H1 (cell line): ENCODE measurements at regions not wholly inside any gene's neighbourhood (a gene's known extent, or its start where the extent isn't known, plus 50 kb on each side); places are given as distances from the start of the nearest gene placed in this dataset.
"Not testable (repeated sequence)": the region's sequence is repeated elsewhere in the genome, so short reads cannot be mapped to it uniquely, and the experiment has no call there.

Experiments
- CTCF ChIA-PET: fragments of 300-600 bp; sonication (Branson Sonifier 250); formaldehyde crosslinking; loops from one replicate; lab custom pipeline; 2021; ENCODE audit not compliant: partially characterized antibody; lab: Charles Lee
- POLR2A ChIA-PET: fragments of 300-600 bp; sonication (Branson Sonifier 250); formaldehyde crosslinking; loops from one replicate; lab custom pipeline; 2021; ENCODE audit warnings: inconsistent platforms; ENCODE audit not compliant: partially characterized antibody; lab: Charles Lee
- DNase-seq, 2 experiments: peaks; one replicate each; pipeline versions ENCODE4 v3.0.0 to v3.0.0-alpha.2; 2010 to 2022; ENCODE audit warnings: low spot score in 2 of 2, low read depth in 1 of 2, mixed read lengths in 1 of 2
- FAIRE-seq: peaks from 2 replicates; lab custom pipeline; 2011; peaks lifted over from hg19 to GRCh38; lab: Jason Lieb, UNC
- H2AFZ ChIP-seq: 2 replicates; pipeline ENCODE4 v1.8.1; 2012; ENCODE audit warnings: low read length, inconsistent platforms
- H2AK5ac ChIP-seq: 2 replicates; pipeline ENCODE4 v1.6.1; 2013; ENCODE audit warnings: low read depth, low read length
- H2BK120ac ChIP-seq: replicated peaks from 2 replicates; pipeline ENCODE3; 2013; ENCODE audit warnings: low read depth, low read length, inconsistent platforms
- H2BK12ac ChIP-seq: 2 replicates; pipeline ENCODE4 v1.6.1; 2013; ENCODE audit warnings: low read depth, low read length
- H2BK15ac ChIP-seq: 2 replicates; pipeline ENCODE4 v1.6.1; 2013; ENCODE audit warnings: low read length
- H2BK20ac ChIP-seq: 2 replicates; pipeline ENCODE4 v1.6.1; 2013; ENCODE audit warnings: low read length
- H2BK5ac ChIP-seq: 2 replicates; pipeline ENCODE4 v1.6.1; 2013; ENCODE audit warnings: low read depth, low read length
- H3K14ac ChIP-seq: 2 replicates; pipeline ENCODE4 v1.6.1; 2013; ENCODE audit warnings: inconsistent platforms; ENCODE audit not compliant: insufficient read length
- H3K18ac ChIP-seq: 2 replicates; pipeline ENCODE4 v1.6.1; 2013; ENCODE audit warnings: low read length; ENCODE audit errors: extremely low read depth
- H3K23ac ChIP-seq: 2 replicates; pipeline ENCODE4 v1.6.1; 2013; ENCODE audit warnings: inconsistent platforms; ENCODE audit not compliant: insufficient read length
- H3K23me2 ChIP-seq: 2 replicates; pipeline ENCODE4 v1.6.1; 2013; ENCODE audit warnings: low read depth, low read length
- H3K27ac ChIP-seq: 2 replicates; pipeline ENCODE4 v1.6.1; 2011; ENCODE audit warnings: low read depth, low read length, inconsistent platforms
- H3K27me3 ChIP-seq, 4 experiments: replicated peaks in 1 of 4; 1 replicate in 1 of 4; 2 replicates in 3 of 4; pipeline versions ENCODE4 v1.6.1 to v1.8.1; 2011 to 2013; ENCODE audit warnings: low read length in 3 of 4, mild to moderate bottlenecking in 3 of 4, inconsistent platforms in 2 of 4, mixed read lengths in 2 of 4, moderate library complexity in 1 of 4; ENCODE audit not compliant: control insufficient read depth in 3 of 4, insufficient read depth in 3 of 4; ENCODE audit errors: extremely low read depth in 1 of 4
- H3K36me3 ChIP-seq, 4 experiments: 2 replicates each; pipeline versions ENCODE4 v1.6.1 to v1.8.1; 2011 to 2013; ENCODE audit warnings: mild to moderate bottlenecking in 4 of 4, low read length in 3 of 4, moderate library complexity in 2 of 4, control low read depth in 1 of 4, inconsistent platforms in 1 of 4; ENCODE audit not compliant: insufficient read depth in 4 of 4, control insufficient read depth in 2 of 4
- H3K4ac ChIP-seq: replicated peaks from 2 replicates; pipeline ENCODE3; 2013; ENCODE audit warnings: low read length, low read depth, mixed read lengths, inconsistent platforms; ENCODE audit not compliant: insufficient read length
- H3K4me1 ChIP-seq, 4 experiments: replicated peaks in 1 of 4; 1 replicate in 1 of 4; 2 replicates in 3 of 4; pipeline versions ENCODE4 v1.6.1 to v1.8.1; 2011 to 2013; ENCODE audit warnings: low read length in 3 of 4, inconsistent platforms in 2 of 4, mixed read lengths in 1 of 4; ENCODE audit not compliant: insufficient read depth in 4 of 4, control insufficient read depth in 3 of 4
- H3K4me2 ChIP-seq, 2 experiments: 2 replicates each; pipeline versions ENCODE4 v1.6.1 to v1.8.1; 2011 to 2013; ENCODE audit warnings: low read depth in 2 of 2, low read length in 2 of 2, control low read depth in 1 of 2, inconsistent platforms in 1 of 2, mild to moderate bottlenecking in 1 of 2; ENCODE audit not compliant: insufficient read depth in 1 of 2
- H3K4me3 ChIP-seq, 4 experiments: fragments of 200-600, 300-600 bp in 1 of 4; sonication (generic), shearing (Covaris generic), sonication (Bioruptor Twin) in 1 of 4; 2 replicates each; pipeline versions ENCODE4 v1.5.1 to v1.8.1; 2011 to 2016; ENCODE audit warnings: low read length in 4 of 4, low read depth in 3 of 4, control low read depth in 2 of 4, inconsistent platforms in 2 of 4, mild to moderate bottlenecking in 2 of 4, mixed read lengths in 1 of 4, moderate library complexity in 1 of 4; ENCODE audit not compliant: insufficient read depth in 2 of 4; ENCODE audit errors: extremely low read depth in 1 of 4
- H3K56ac ChIP-seq: replicated peaks from 2 replicates; pipeline ENCODE3; 2013; ENCODE audit warnings: low read depth, mild to moderate bottlenecking, mixed read lengths, low read length, inconsistent platforms; ENCODE audit not compliant: insufficient read length
- H3K79me1 ChIP-seq: 2 replicates; pipeline ENCODE4 v1.6.1; 2013; ENCODE audit warnings: low read depth, low read length, control low read depth
- H3K79me2 ChIP-seq, 2 experiments: 2 replicates each; pipeline versions ENCODE4 v1.6.1 to v1.8.1; 2012 to 2013; ENCODE audit warnings: low read length in 2 of 2, mild to moderate bottlenecking in 2 of 2, inconsistent platforms in 1 of 2; ENCODE audit not compliant: insufficient read depth in 2 of 2, control insufficient read depth in 1 of 2
- H3K9ac ChIP-seq, 4 experiments: replicated peaks in 1 of 4; 1 replicate in 1 of 4; 2 replicates in 3 of 4; pipeline versions ENCODE4 v1.6.1 to v1.8.1; 2011 to 2013; ENCODE audit warnings: low read depth in 3 of 4, low read length in 3 of 4, control low read depth in 2 of 4, mild to moderate bottlenecking in 2 of 4, moderate library complexity in 2 of 4, inconsistent platforms in 1 of 4; ENCODE audit errors: extremely low read depth in 1 of 4
- H3K9me3 ChIP-seq, 2 experiments: 2 replicates each; pipeline versions ENCODE4 v1.6.1 to v1.8.1; 2012 to 2013; ENCODE audit warnings: mild to moderate bottlenecking in 2 of 2, moderate library complexity in 2 of 2, control low read depth in 1 of 2, inconsistent platforms in 1 of 2, low read depth in 1 of 2, low read length in 1 of 2, mixed read lengths in 1 of 2; ENCODE audit not compliant: insufficient read depth in 2 of 2
- H4K20me1 ChIP-seq, 2 experiments: replicated peaks in 1 of 2; 2 replicates each; pipeline versions ENCODE3 to v1.8.1; 2011 to 2013; ENCODE audit warnings: inconsistent platforms in 2 of 2, low read length in 2 of 2, mild to moderate bottlenecking in 1 of 2; ENCODE audit not compliant: insufficient read depth in 2 of 2, control insufficient read depth in 1 of 2
- H4K5ac ChIP-seq: 2 replicates; pipeline ENCODE4 v1.6.1; 2013; ENCODE audit warnings: low read length, low read depth, mixed read lengths, inconsistent platforms; ENCODE audit not compliant: insufficient read length
- H4K8ac ChIP-seq: 2 replicates; pipeline ENCODE4 v1.8.0; 2013; ENCODE audit warnings: mild to moderate bottlenecking, moderate library complexity, low read length, inconsistent platforms; ENCODE audit not compliant: insufficient read depth; ENCODE audit errors: extremely low read depth
- H4K91ac ChIP-seq: replicated peaks from 2 replicates; pipeline ENCODE3; 2013; ENCODE audit warnings: low read length, mixed read lengths, inconsistent platforms; ENCODE audit not compliant: insufficient read length
- GABPA ChIP-seq: IDR thresholded peaks from 2 replicates; pipeline ENCODE4 v1.6.1; 2011; ENCODE audit warnings: mild to moderate bottlenecking, low read length, moderate library complexity, borderline replicate concordance; ENCODE audit not compliant: insufficient read depth
- SP1 ChIP-seq: IDR thresholded peaks from 2 replicates; pipeline ENCODE4 v1.6.1; 2011; ENCODE audit warnings: low read depth, low read length
- WGBS, 2 experiments: shearing (Covaris generic) in 1 of 2; methylation state at CpG; one replicate each; pipeline versions ENCODE4 v1.1.6 to v1.1.7; 2013 to 2015; ENCODE audit warnings: low lambda C conversion rate in 2 of 2, mixed read lengths in 2 of 2, inconsistent platforms in 1 of 2, low coverage in 1 of 2, missing lambda C conversion rate in 1 of 2; ENCODE audit not compliant: insufficient replicate concordance in 2 of 2, insufficient coverage in 1 of 2, insufficient read length in 1 of 2; ENCODE audit errors: extremely low coverage in 1 of 2, missing lambda C conversion rate in 1 of 2; 5-methylcytosine and 5-hydroxymethylcytosine counted together

- no peak overlapping the region for H2AK5ac ChIP-seq
- H3K9ac ChIP-seq, result no peak overlapping the region
- no peak overlapping the region for H2BK12ac ChIP-seq
- H3K4ac ChIP-seq, result no peak overlapping the region
- no peak overlapping the region for H3K27ac ChIP-seq
- H3K18ac ChIP-seq, result no peak overlapping the region
- no peaks in the 10 kb centered on the region for H4K20me1 ChIP-seq
- no peak overlapping the region for H3K14ac ChIP-seq
- POLR2A ChIA-PET, result no interaction called here
- H4K91ac ChIP-seq, result no peak overlapping the region
- H3K79me1 ChIP-seq, result no peaks in the 10 kb centered on the region
- H3K56ac ChIP-seq, result no peak overlapping the region
- H3K9me3 ChIP-seq, result no peaks in the 10 kb centered on the region
- H2BK120ac ChIP-seq, result no peak overlapping the region
- CTCF ChIA-PET, result no interaction called here
- H3K4me1 ChIP-seq, result peaks cover 0 to 4% (median 0%) of the 10 kb centered on the region in 4 experiments; a peak in 2 of 7 replicates
- no peak overlapping the region for H4K5ac ChIP-seq
- peak overlapping the region in 1 of 2 experiments; percentile 70; a peak in 2 of 4 replicates for H3K4me2 ChIP-seq
- H3K4me3 ChIP-seq, result peak overlapping the region in 1 of 4 experiments; percentile 43; a peak in 2 of 8 replicates
- no peak for DNase-seq
- H3K23me2 ChIP-seq, result no peaks in the 10 kb centered on the region
- H3K23ac ChIP-seq, result no peak overlapping the region
- FAIRE-seq, result peak; percentile 72
- H4K8ac ChIP-seq, result no peak overlapping the region
- no peak overlapping the region for H2BK15ac ChIP-seq
- H2AFZ ChIP-seq, result peak overlapping the region; percentile 61; the same call in 1 of the 2 replicates
- WGBS, 2 experiments, result 26% methylated on average over 4 of the region's 4 CpGs; no CpG with 5 or more reads in 1 of the 2 experiments
- no peak overlapping the region; the same call in 1 of the 2 replicates for H2BK5ac ChIP-seq
- no peaks in the 10 kb centered on the region for H3K79me2 ChIP-seq
- TF ChIP-seq SP1 (0 out of 2 replicates have a peak, but pooled peaks have one; percentile 39), GABPA (no peak)
- no peaks in the 10 kb centered on the region for H3K27me3 ChIP-seq
- H2BK20ac ChIP-seq, result no peak overlapping the region
- no peaks in the 10 kb centered on the region for H3K36me3 ChIP-seq
These were observed 642.9 kb downstream of the MAT2B start for GRCh38 chr5:164148292-164148691.

DNA sequence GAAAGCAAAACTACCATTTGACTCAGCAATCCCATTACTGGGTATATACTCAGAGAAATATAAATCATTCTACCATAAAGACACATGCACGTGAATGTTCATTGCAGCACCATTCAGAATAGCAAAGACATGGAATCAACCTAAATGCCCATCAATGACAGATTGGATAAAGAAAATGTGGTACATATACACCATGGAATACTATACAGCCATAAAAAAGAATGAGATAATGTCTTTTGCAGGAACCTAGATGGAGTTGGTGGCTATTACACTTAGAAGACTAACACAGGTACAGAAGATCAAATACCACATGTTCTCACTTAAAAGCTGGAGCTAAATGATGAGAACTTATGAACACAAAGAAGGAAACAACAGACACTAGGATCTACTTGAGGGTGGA lies 647.1 kb downstream of the MAT2B start:
- H3K79me2 ChIP-seq, H4K8ac ChIP-seq, H3K79me1 ChIP-seq, POLR2A ChIA-PET, H3K4me2 ChIP-seq, H2BK15ac ChIP-seq, H3K9me3 ChIP-seq, H3K23ac ChIP-seq, H3K56ac ChIP-seq, H2BK20ac ChIP-seq, H3K4me3 ChIP-seq, H2AK5ac ChIP-seq, H2BK5ac ChIP-seq, CTCF ChIA-PET, H3K27ac ChIP-seq, H3K23me2 ChIP-seq, DNase-seq, H3K4ac ChIP-seq, H2BK12ac ChIP-seq, H3K27me3 ChIP-seq, H2BK120ac ChIP-seq, H3K14ac ChIP-seq, H2AFZ ChIP-seq, H3K9ac ChIP-seq, H3K18ac ChIP-seq, FAIRE-seq, H4K20me1 ChIP-seq, H3K36me3 ChIP-seq, H4K91ac ChIP-seq, H4K5ac ChIP-seq, H3K4me1 ChIP-seq: not testable (repeated sequence)
- WGBS, 2 experiments, result 88% methylated on average over 1 of the region's 1 CpG; no CpG with 5 or more reads in 1 of the 2 experiments
